Smooth muscle cell (in vitro differentiated cells): ENCODE measurements at regions not wholly inside any gene's neighbourhood (a gene's known extent, or its start where the extent isn't known, plus 50 kb on each side); places are given as distances from the start of the nearest gene placed in this dataset.
A peak's percentile ranks its signal among the peaks of the same experiment; 100 is the strongest.

Source experiments
- DNase-seq: peaks from one replicate; lab custom pipeline; 2025; ENCODE audit not compliant: unreplicated experiment; lab: John Stamatoyannopoulos, UW
- H2AFZ ChIP-seq: fragments of 200-600 bp; sonication (generic); 2 replicates; pipeline ENCODE4 v1.6.0; 2016; ENCODE audit warnings: antibody characterized with exemption, low read depth, mild to moderate bottlenecking
- H3F3A ChIP-seq: fragments of 200-600 bp; sonication (generic); 2 replicates; pipeline ENCODE4 v1.6.0; 2017; ENCODE audit warnings: antibody characterized with exemption, low read depth
- H3K27ac ChIP-seq: fragments of 200-600 bp; sonication (generic); 2 replicates; pipeline ENCODE4 v1.5.1; 2016; ENCODE audit warnings: low read depth, mild to moderate bottlenecking
- H3K27me3 ChIP-seq: fragments of 200-600 bp; sonication (generic); 2 replicates; pipeline ENCODE4 v1.6.1; 2016; ENCODE audit warnings: low read depth, mild to moderate bottlenecking
- H3K36me3 ChIP-seq: fragments of 200-600 bp; sonication (generic); 2 replicates; pipeline ENCODE4 v1.5.1; 2016; ENCODE audit warnings: low read depth
- H3K4me1 ChIP-seq: fragments of 200-600 bp; sonication (generic); 2 replicates; pipeline ENCODE4 v1.5.1; 2016; ENCODE audit warnings: low read depth
- H3K4me2 ChIP-seq: fragments of 200-600 bp; sonication (generic); 2 replicates; pipeline ENCODE4 v1.6.0; 2016; ENCODE audit warnings: mild to moderate bottlenecking
- H3K4me3 ChIP-seq: fragments of 200-600 bp; sonication (generic); 2 replicates; pipeline ENCODE4 v1.5.1; 2016; ENCODE audit warnings: mild to moderate bottlenecking
- H3K79me2 ChIP-seq: fragments of 200-600 bp; sonication (generic); 2 replicates; pipeline ENCODE4 v1.6.0; 2016; ENCODE audit warnings: low read depth, mild to moderate bottlenecking
- H3K9ac ChIP-seq: fragments of 200-600 bp; sonication (generic); 2 replicates; pipeline ENCODE4 v1.6.0; 2016; ENCODE audit warnings: low read depth
- H3K9me3 ChIP-seq: fragments of 200-600 bp; sonication (generic); replicated peaks from 2 replicates; pipeline ENCODE4 v1.5.1; 2016; ENCODE audit warnings: low read depth
- H4K20me1 ChIP-seq: fragments of 200-600 bp; sonication (generic); 2 replicates; pipeline ENCODE4 v1.6.0; 2016; ENCODE audit warnings: low read depth
- WGBS: methylation state at CpG from one replicate; pipeline ENCODE4 v1.1.7; 2016; ENCODE audit warnings: low lambda C conversion rate; 5-methylcytosine and 5-hydroxymethylcytosine counted together
- TF ChIP-seq, protein P1 (sequence below): fragments of 200-600 bp; sonication (generic); IDR thresholded peaks from 2 replicates; pipeline ENCODE4 v1.5.1; 2017; ENCODE audit warnings: borderline replicate concordance, mild to moderate bottlenecking, antibody characterized with exemption; ENCODE audit not compliant: insufficient read depth, poor library complexity, severe bottlenecking

DNA sequence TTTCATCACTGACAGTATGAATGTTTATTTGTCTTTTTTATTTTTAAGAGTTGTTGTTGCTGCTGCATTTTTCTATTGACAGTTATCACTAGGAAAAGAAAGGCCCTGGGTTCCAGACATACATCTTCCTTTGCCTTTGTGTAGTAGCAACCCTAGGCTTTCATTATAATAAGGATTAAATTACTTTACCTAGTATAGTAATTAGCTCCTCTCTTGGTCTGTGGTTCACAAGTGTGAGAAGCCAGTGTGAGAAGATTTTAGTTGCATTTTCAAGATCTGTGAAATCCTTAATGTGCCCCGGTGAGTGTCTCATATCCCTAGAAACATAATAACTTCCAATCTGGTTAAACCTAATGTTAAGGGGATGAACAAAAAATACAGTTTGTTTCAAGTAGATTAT is 799.3 kb upstream of the MAP3K7 start:
- TF ChIP-seq, protein P1, sequence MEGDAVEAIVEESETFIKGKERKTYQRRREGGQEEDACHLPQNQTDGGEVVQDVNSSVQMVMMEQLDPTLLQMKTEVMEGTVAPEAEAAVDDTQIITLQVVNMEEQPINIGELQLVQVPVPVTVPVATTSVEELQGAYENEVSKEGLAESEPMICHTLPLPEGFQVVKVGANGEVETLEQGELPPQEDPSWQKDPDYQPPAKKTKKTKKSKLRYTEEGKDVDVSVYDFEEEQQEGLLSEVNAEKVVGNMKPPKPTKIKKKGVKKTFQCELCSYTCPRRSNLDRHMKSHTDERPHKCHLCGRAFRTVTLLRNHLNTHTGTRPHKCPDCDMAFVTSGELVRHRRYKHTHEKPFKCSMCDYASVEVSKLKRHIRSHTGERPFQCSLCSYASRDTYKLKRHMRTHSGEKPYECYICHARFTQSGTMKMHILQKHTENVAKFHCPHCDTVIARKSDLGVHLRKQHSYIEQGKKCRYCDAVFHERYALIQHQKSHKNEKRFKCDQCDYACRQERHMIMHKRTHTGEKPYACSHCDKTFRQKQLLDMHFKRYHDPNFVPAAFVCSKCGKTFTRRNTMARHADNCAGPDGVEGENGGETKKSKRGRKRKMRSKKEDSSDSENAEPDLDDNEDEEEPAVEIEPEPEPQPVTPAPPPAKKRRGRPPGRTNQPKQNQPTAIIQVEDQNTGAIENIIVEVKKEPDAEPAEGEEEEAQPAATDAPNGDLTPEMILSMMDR = no peak
- Histone ChIP-seq H3F3A (no peaks in the 10 kb centered on the region), H3K9me3 (no peaks in the 10 kb centered on the region), H2AFZ (no peak overlapping the region), H3K4me2 (no peak overlapping the region), H3K36me3 (no peaks in the 10 kb centered on the region), H3K27ac (no peak overlapping the region), H3K4me3 (no peak overlapping the region), H4K20me1 (no peaks in the 10 kb centered on the region), H3K79me2 (no peaks in the 10 kb centered on the region), H3K4me1 (no peaks in the 10 kb centered on the region), H3K27me3 (no peaks in the 10 kb centered on the region), H3K9ac (no peak overlapping the region)
- DNase-seq = no peak
- 93% methylated on average over 1 of the region's 1 CpG for WGBS

DNA sequence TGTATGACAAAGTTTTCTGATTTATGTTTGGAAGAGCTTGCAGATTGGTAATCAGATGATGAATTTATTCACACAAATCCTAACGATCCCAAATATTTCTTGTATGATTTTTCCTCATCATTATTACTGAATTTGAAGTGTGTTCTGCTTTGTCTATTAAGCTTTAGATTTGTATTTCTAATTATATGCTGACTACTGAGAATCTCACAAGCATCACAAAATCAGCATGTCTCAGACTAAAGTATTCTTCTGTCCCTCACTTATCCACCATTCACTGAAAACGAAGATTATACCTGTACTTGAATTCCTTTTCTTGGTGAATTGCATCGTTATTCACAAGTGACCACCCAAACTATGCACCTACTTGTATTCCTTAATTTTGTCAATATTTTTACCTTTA is 796.3 kb upstream of the MAP3K7 start:
- H3K9ac ChIP-seq = no peak overlapping the region
- no peaks in the 10 kb centered on the region for H3K27me3 ChIP-seq
- no peak overlapping the region for H3K27ac ChIP-seq

DNA sequence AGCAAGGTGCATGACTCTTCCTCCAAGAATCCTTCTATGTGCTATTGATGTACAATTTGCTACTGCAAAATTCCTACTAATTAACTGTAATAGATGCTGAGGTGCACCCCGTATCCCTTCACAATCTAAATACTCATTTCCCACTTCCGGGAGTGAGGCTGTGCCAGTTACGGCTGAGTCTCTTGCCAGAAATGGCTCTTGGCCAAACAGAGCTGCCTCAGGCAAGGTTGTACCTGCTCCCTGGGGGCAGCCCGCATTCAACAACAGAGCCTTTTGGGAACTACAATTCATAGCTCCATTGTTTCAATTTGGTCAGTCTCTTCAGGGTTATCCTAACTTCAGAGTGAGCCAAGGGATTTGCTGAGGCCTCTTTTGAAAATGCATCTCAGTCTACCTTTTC is 789.8 kb upstream of the MAP3K7 start:
- Histone ChIP-seq H3K27me3 (no peaks in the 10 kb centered on the region), H3K27ac (no peak overlapping the region), H3K4me3 (no peak overlapping the region), H3K9ac (no peak overlapping the region), H3K9me3 (no peaks in the 10 kb centered on the region), H3K4me1 (no peaks in the 10 kb centered on the region), H4K20me1 (no peaks in the 10 kb centered on the region), H3K4me2 (no peak overlapping the region), H2AFZ (no peak overlapping the region), H3K79me2 (no peaks in the 10 kb centered on the region), H3K36me3 (no peaks in the 10 kb centered on the region), H3F3A (no peaks in the 10 kb centered on the region)
- no peak for DNase-seq
- TF ChIP-seq, protein P1 = no peak
- WGBS = 84% methylated on average over 4 of the region's 4 CpGs

More for the DNA sequence above, 796.3 kb upstream of the MAP3K7 start:
- H3F3A ChIP-seq = no peaks in the 10 kb centered on the region
- H2AFZ ChIP-seq = no peak overlapping the region
- no peaks in the 10 kb centered on the region for H3K36me3 ChIP-seq
- H3K79me2 ChIP-seq = no peaks in the 10 kb centered on the region
- no peak overlapping the region for H3K4me3 ChIP-seq
- H3K4me2 ChIP-seq = no peak overlapping the region
- H4K20me1 ChIP-seq = no peaks in the 10 kb centered on the region
- no peaks in the 10 kb centered on the region for H3K9me3 ChIP-seq
- no peak for DNase-seq
- TF ChIP-seq, protein P1 = no peak
- 82% methylated on average over 3 of the region's 3 CpGs for WGBS
- no peaks in the 10 kb centered on the region for H3K4me1 ChIP-seq

DNA sequence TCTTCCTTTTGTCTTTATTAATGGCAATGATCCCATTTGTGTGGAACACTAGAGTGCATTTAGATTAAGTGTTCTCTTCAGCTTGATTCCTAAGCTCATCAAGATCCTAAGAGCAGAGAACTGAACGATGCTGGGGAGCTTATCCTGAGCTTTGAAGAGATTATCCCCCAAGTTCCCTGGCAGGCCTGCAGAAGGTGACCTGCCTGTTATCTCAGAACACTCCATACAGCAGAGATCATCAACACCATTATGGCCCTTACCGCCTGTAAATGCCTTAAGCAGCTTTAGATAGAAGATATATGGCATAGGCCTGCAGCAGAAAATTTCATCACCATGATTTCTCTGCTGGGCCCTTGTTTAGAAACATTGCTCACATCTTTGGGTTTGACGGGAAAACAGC is 779.9 kb upstream of the MAP3K7 start:
- peak overlapping the region; percentile 54 for H2AFZ ChIP-seq
- no peak for DNase-seq
- no peak overlapping the region for H3K4me2 ChIP-seq
- WGBS = 13% methylated on average over 3 of the region's 3 CpGs
- TF ChIP-seq, protein P1 = no peak
- no peaks in the 10 kb centered on the region for H3K79me2 ChIP-seq
- no peak overlapping the region for H3K9ac ChIP-seq
- no peaks in the 10 kb centered on the region for H3F3A ChIP-seq
- H3K27me3 ChIP-seq = no peaks in the 10 kb centered on the region
- no peak overlapping the region for H3K27ac ChIP-seq
- no peaks in the 10 kb centered on the region for H3K36me3 ChIP-seq
- no peak overlapping the region for H3K4me3 ChIP-seq
- H3K9me3 ChIP-seq = no peaks in the 10 kb centered on the region
- H4K20me1 ChIP-seq = no peaks in the 10 kb centered on the region
- no peaks in the 10 kb centered on the region for H3K4me1 ChIP-seq
